ENCODE measurements at regions not wholly inside any gene's neighbourhood (a gene's known extent, or its start where the extent isn't known, plus 50 kb on each side); places are given as distances from the start of the nearest gene placed in this dataset.

DNA sequence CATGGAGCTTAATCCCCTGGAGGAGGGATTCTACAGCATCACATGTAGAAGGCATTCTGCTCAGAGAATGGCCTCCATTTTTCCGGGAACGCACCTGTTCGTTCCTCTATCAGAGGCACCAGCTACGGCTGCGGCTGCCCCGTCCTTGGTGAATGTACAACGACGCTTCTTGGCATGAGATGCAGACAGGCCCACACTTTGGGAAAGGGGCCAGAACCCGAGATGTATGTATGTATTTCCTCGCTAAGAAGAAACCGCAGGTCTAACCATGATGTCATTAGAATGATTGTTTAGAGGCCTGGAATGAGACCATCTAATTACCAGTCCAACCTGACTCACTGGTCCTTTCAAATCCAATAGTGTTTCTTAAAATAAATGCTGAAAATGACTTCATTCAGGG, 1293.4 kb downstream of the TBC1D22A start:
- H3K27me3 ChIP-seq (ENCODE audit: insufficient read depth, poor library complexity, severe bottlenecking), result no peaks in the 10 kb centered on the region
- H3K27ac ChIP-seq (replicated peaks), result no peak overlapping the region
- no peak for DNase-seq (ENCODE audit: low read depth in 1 of 2, low spot score in 1 of 2)
- TF ChIP-seq, protein P1, sequence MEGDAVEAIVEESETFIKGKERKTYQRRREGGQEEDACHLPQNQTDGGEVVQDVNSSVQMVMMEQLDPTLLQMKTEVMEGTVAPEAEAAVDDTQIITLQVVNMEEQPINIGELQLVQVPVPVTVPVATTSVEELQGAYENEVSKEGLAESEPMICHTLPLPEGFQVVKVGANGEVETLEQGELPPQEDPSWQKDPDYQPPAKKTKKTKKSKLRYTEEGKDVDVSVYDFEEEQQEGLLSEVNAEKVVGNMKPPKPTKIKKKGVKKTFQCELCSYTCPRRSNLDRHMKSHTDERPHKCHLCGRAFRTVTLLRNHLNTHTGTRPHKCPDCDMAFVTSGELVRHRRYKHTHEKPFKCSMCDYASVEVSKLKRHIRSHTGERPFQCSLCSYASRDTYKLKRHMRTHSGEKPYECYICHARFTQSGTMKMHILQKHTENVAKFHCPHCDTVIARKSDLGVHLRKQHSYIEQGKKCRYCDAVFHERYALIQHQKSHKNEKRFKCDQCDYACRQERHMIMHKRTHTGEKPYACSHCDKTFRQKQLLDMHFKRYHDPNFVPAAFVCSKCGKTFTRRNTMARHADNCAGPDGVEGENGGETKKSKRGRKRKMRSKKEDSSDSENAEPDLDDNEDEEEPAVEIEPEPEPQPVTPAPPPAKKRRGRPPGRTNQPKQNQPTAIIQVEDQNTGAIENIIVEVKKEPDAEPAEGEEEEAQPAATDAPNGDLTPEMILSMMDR (IDR thresholded peaks at IDR 0.05; ENCODE audit: insufficient read depth, low read length), result no peak
- TF ChIP-seq, protein P2, sequence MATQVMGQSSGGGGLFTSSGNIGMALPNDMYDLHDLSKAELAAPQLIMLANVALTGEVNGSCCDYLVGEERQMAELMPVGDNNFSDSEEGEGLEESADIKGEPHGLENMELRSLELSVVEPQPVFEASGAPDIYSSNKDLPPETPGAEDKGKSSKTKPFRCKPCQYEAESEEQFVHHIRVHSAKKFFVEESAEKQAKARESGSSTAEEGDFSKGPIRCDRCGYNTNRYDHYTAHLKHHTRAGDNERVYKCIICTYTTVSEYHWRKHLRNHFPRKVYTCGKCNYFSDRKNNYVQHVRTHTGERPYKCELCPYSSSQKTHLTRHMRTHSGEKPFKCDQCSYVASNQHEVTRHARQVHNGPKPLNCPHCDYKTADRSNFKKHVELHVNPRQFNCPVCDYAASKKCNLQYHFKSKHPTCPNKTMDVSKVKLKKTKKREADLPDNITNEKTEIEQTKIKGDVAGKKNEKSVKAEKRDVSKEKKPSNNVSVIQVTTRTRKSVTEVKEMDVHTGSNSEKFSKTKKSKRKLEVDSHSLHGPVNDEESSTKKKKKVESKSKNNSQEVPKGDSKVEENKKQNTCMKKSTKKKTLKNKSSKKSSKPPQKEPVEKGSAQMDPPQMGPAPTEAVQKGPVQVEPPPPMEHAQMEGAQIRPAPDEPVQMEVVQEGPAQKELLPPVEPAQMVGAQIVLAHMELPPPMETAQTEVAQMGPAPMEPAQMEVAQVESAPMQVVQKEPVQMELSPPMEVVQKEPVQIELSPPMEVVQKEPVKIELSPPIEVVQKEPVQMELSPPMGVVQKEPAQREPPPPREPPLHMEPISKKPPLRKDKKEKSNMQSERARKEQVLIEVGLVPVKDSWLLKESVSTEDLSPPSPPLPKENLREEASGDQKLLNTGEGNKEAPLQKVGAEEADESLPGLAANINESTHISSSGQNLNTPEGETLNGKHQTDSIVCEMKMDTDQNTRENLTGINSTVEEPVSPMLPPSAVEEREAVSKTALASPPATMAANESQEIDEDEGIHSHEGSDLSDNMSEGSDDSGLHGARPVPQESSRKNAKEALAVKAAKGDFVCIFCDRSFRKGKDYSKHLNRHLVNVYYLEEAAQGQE (IDR thresholded peaks at IDR 0.05; ENCODE audit: insufficient replicate concordance, low read depth), result no peak
- no peak for TF ChIP-seq GABPA (IDR thresholded peaks at IDR 0.05; ENCODE audit: low read depth)
- TF ChIP-seq POLR2AphosphoS5 (IDR thresholded peaks at IDR 0.05; ENCODE audit: low read depth), result no peak
- TF ChIP-seq SPI1 (IDR thresholded peaks at IDR 0.05; ENCODE audit: borderline replicate concordance, low read depth), result no peak
- H3K4me3 ChIP-seq (replicated peaks; ENCODE audit: insufficient read depth, low read length), result no peak overlapping the region

DNA sequence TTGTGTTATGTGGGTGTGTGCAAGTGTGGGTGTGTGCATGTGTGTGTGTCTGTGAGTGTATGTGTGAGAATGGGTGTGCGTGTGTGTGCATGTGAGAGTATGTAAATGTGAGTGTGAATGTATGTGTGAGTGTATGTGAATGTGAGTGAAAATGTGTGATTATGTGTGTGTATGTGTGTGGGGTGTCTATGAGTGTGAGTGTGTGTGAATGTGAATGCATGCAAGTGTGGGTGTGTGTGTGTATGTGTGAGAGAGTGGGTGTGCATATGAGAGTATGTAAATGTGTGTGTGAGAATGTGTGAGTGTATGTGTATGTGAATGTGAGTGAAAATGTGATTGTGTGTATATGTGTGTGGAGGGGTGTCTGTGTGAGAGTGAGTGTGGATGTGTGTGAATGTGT, 1292.7 kb downstream of the TBC1D22A start:
- no peak overlapping the region for H3K27ac ChIP-seq (replicated peaks)
- TF ChIP-seq POLR2AphosphoS5 (IDR thresholded peaks at IDR 0.05; ENCODE audit: low read depth), result no peak
- no peak for TF ChIP-seq GABPA (IDR thresholded peaks at IDR 0.05; ENCODE audit: low read depth)
- TF ChIP-seq SPI1 (IDR thresholded peaks at IDR 0.05; ENCODE audit: borderline replicate concordance, low read depth), result no peak
- TF ChIP-seq, protein P2 (IDR thresholded peaks at IDR 0.05; ENCODE audit: insufficient replicate concordance, low read depth), result no peak
- H3K4me3 ChIP-seq (replicated peaks; ENCODE audit: insufficient read depth, low read length), result no peak overlapping the region
- H3K27me3 ChIP-seq (ENCODE audit: insufficient read depth, poor library complexity, severe bottlenecking), result no peaks in the 10 kb centered on the region
- no peak for DNase-seq (ENCODE audit: low read depth in 1 of 2, low spot score in 1 of 2)

DNA sequence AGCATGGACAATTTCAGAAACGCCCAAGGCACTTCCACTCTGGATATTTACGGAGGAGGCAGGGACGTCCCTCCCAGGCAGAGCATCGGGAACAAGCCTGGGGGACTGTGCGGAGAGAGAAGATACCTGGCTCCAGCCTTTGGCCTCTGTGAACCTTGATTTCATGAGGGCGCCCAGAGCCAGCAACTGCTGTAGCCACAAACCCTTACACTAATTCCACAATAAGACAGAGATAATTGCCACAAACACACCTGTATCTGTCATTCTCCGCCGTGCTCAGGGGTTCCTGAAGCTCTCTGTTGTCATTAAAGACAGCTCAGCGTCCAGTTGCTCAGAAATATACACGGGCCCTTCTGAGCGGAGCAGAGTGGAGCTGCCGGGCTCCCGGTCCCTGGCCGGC, 1292.1 kb downstream of the TBC1D22A start:
- Histone ChIP-seq H3K4me3 (replicated peaks; ENCODE audit: insufficient read depth, low read length) (no peak overlapping the region), H3K27ac (replicated peaks) (no peak overlapping the region), H3K27me3 (ENCODE audit: insufficient read depth, poor library complexity, severe bottlenecking) (no peaks in the 10 kb centered on the region)
- no peak for DNase-seq (ENCODE audit: low read depth in 1 of 2, low spot score in 1 of 2)
- TF ChIP-seq, protein P2 (IDR thresholded peaks at IDR 0.05; ENCODE audit: insufficient replicate concordance, low read depth), result no peak
- no peak for TF ChIP-seq GABPA (IDR thresholded peaks at IDR 0.05; ENCODE audit: low read depth)
- TF ChIP-seq, protein P1 (IDR thresholded peaks at IDR 0.05; ENCODE audit: insufficient read depth, low read length), result no peak
- TF ChIP-seq POLR2AphosphoS5 (IDR thresholded peaks at IDR 0.05; ENCODE audit: low read depth), result no peak
- TF ChIP-seq SPI1 (IDR thresholded peaks at IDR 0.05; ENCODE audit: borderline replicate concordance, low read depth), result no peak

Data from HL-60 (cell line).